ENCODE measurements at regions not wholly inside any gene's neighbourhood (a gene's known extent, or its start where the extent isn't known, plus 50 kb on each side); places are given as distances from the start of the nearest gene placed in this dataset.
A peak's percentile ranks its signal among the peaks of the same experiment; 100 is the strongest.

GRCh38 chr9:79390781-79391770, 180.7 kb upstream of the TLE4 start:
- Histone ChIP-seq H3K36me3 (no peaks in the 10 kb centered on the region), H4K20me1 (ENCODE audit: low read depth) (no peaks in the 10 kb centered on the region), H3K4me3 (no peak overlapping the region), H3K27ac (no peak overlapping the region), H3K79me2 (ENCODE audit: low read depth) (no peaks in the 10 kb centered on the region), H3K9me3 (ENCODE audit: low read depth) (no peaks in the 10 kb centered on the region), H2AFZ (replicated peaks) (no peak overlapping the region), H3K9ac (no peak overlapping the region), H3K27me3 (no peaks in the 10 kb centered on the region), H3K4me2 (no peak overlapping the region), H3F3A (ENCODE audit: low read depth) (peaks cover 13% of the 10 kb centered on the region), H3K4me1 (peaks cover 24% of the 10 kb centered on the region)
- Mint-ChIP-seq H3K9me3 (no peaks in the 10 kb centered on the region), H3K4me3 (no peak overlapping the region), H3K36me3 (no peaks in the 10 kb centered on the region), H3K27me3 (ENCODE audit: insufficient read depth, low read depth) (no peaks in the 10 kb centered on the region), H3K27ac (no peak overlapping the region), H3K4me1 (peaks cover 12% of the 10 kb centered on the region)
- TF ChIP-seq EZH2 (IDR thresholded peaks at IDR 0.05) (no peak), EZH2phosphoT487 (IDR thresholded peaks at IDR 0.05) (no peak), CTCF (IDR thresholded peaks at IDR 0.05) (no peak)
- no peak for DNase-seq (ENCODE audit: low spot score)

- Histone ChIP-seq H3K9me3 (ENCODE audit: low read depth) (no peaks in the 10 kb centered on the region), H3K36me3 (no peaks in the 10 kb centered on the region), H3K27me3 (no peaks in the 10 kb centered on the region), H3K4me3 (peak overlapping the region; percentile 12), H4K20me1 (ENCODE audit: low read depth) (no peaks in the 10 kb centered on the region), H3K79me2 (ENCODE audit: low read depth) (no peaks in the 10 kb centered on the region), H3K4me1 (peaks cover 32% of the 10 kb centered on the region), H2AFZ (replicated peaks) (peak overlapping the region; percentile 18), H3F3A (ENCODE audit: low read depth) (peaks cover 21% of the 10 kb centered on the region), H3K4me2 (peak overlapping the region; percentile 65), H3K27ac (peak overlapping the region; percentile 11), H3K9ac (no peak overlapping the region)
- Mint-ChIP-seq H3K36me3 (no peaks in the 10 kb centered on the region), H3K4me1 (peaks cover 20% of the 10 kb centered on the region), H3K9me3 (no peaks in the 10 kb centered on the region), H3K4me3 (no peak overlapping the region), H3K27ac (no peak overlapping the region), H3K27me3 (ENCODE audit: insufficient read depth, low read depth) (no peaks in the 10 kb centered on the region)
- TF ChIP-seq EZH2 (IDR thresholded peaks at IDR 0.05) (no peak), EZH2phosphoT487 (IDR thresholded peaks at IDR 0.05) (no peak), CTCF (IDR thresholded peaks at IDR 0.05) (no peak)
- DNase-seq (ENCODE audit: low spot score): no peak
Observed at GRCh38 chr9:79395228-79395627, 176.5 kb upstream of the TLE4 start.

- DNase-seq (ENCODE audit: low spot score): peak; percentile 30
- H3F3A ChIP-seq (ENCODE audit: low read depth): peaks cover 21% of the 10 kb centered on the region
- peak overlapping the region; percentile 11 for H3K27ac ChIP-seq
- TF ChIP-seq EZH2phosphoT487 (IDR thresholded peaks at IDR 0.05) (no peak), CTCF (IDR thresholded peaks at IDR 0.05) (no peak), EZH2 (IDR thresholded peaks at IDR 0.05) (no peak)
- H3K36me3 ChIP-seq: no peaks in the 10 kb centered on the region
- Mint-ChIP-seq H3K27me3 (ENCODE audit: insufficient read depth, low read depth) (no peaks in the 10 kb centered on the region), H3K9me3 (no peaks in the 10 kb centered on the region), H3K36me3 (no peaks in the 10 kb centered on the region), H3K4me3 (no peak overlapping the region), H3K4me1 (peaks cover 20% of the 10 kb centered on the region), H3K27ac (no peak overlapping the region)
- H3K9me3 ChIP-seq (ENCODE audit: low read depth): no peaks in the 10 kb centered on the region
- peak overlapping the region; percentile 65 for H3K4me2 ChIP-seq
- H3K79me2 ChIP-seq (ENCODE audit: low read depth): no peaks in the 10 kb centered on the region
- H3K27me3 ChIP-seq: no peaks in the 10 kb centered on the region
- peak overlapping the region; percentile 18 for H2AFZ ChIP-seq (replicated peaks)
- peak overlapping the region; percentile 12 for H3K4me3 ChIP-seq
- H3K9ac ChIP-seq: no peak overlapping the region
- no peaks in the 10 kb centered on the region for H4K20me1 ChIP-seq (ENCODE audit: low read depth)
- peaks cover 31% of the 10 kb centered on the region for H3K4me1 ChIP-seq
Observed at GRCh38 chr9:79395755-79396154, 176.0 kb upstream of the TLE4 start.
